Transverse colon (tissue), 4 donors: ENCODE measurements at regions not wholly inside any gene's neighbourhood (a gene's known extent, or its start where the extent isn't known, plus 50 kb on each side); places are given as distances from the start of the nearest gene placed in this dataset.

Source experiments
- POLR2AphosphoS5 ChIP-seq, 3 donors: sonication (generic); formaldehyde crosslinking; IDR thresholded peaks; one replicate each; pipeline ENCODE4 v1.6.1; 2016; ENCODE audit warnings: antibody characterized with exemption in 3 of 3
- TF ChIP-seq, protein P1 (sequence below), 5 experiments: fragments of 200-600 bp in 3 of 5; fragments of 450-650 bp in 2 of 5; sonication (generic) in 3 of 5; IDR thresholded peaks; 1 replicate in 2 of 5; 2 replicates in 3 of 5; pipeline ENCODE4 v1.5.1; 2016 to 2017; ENCODE audit warnings: antibody characterized with exemption in 5 of 5, inconsistent platforms in 3 of 5, mild to moderate bottlenecking in 2 of 5, moderate library complexity in 1 of 5

DNA sequence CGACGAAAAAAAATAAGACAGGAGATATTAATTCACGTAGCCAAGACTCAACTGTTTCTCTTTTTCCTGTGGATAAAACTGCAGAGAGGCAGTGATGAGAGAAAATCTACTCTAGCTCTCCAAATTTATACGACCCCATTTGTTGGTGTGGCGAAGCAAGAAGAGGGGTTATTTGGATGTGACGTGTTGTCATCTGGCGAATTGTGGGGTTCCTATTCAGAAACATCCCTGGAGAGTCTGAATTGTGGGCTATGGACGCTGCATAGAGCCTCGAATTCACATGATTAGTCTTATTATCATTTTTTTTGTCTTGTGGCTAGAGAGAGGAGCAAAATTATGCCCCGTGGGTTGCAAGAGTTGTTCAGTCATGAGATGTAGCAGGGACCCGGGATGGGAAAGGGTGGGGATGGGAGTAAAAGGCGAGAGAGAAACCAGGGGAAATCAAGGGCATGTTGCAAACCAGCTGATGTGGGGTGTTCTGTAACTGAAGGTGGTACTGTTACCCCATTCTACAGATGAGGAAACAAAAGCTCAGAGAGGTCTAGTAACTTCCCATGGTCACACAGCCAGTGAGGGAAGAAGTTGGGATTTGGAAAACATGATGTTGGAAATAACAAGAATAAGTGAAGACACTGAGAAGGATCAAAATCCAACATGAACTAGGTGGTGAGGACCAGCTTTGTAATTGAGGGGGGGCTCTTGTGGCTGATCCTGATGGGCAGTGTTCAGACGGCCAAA, 69.2 kb upstream of the SFMBT2 start:
- TF ChIP-seq, protein P1, sequence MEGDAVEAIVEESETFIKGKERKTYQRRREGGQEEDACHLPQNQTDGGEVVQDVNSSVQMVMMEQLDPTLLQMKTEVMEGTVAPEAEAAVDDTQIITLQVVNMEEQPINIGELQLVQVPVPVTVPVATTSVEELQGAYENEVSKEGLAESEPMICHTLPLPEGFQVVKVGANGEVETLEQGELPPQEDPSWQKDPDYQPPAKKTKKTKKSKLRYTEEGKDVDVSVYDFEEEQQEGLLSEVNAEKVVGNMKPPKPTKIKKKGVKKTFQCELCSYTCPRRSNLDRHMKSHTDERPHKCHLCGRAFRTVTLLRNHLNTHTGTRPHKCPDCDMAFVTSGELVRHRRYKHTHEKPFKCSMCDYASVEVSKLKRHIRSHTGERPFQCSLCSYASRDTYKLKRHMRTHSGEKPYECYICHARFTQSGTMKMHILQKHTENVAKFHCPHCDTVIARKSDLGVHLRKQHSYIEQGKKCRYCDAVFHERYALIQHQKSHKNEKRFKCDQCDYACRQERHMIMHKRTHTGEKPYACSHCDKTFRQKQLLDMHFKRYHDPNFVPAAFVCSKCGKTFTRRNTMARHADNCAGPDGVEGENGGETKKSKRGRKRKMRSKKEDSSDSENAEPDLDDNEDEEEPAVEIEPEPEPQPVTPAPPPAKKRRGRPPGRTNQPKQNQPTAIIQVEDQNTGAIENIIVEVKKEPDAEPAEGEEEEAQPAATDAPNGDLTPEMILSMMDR (IDR thresholded peaks at IDR 0.05) = no peak
- no peak for TF ChIP-seq POLR2AphosphoS5 (IDR thresholded peaks at IDR 0.05)
